SK-N-SH treated with all-trans-retinoic acid at 6 μM for 48 hours (cell line): ENCODE measurements at regions not wholly inside any gene's neighbourhood (a gene's known extent, or its start where the extent isn't known, plus 50 kb on each side); places are given as distances from the start of the nearest gene placed in this dataset.

Source experiments
- ATAC-seq: fragments of 200-7000 bp; cut with Tn5 transposase; 3 replicates; pipeline ENCODE4 v1.9.1; 2020; ENCODE audit warnings: mild to moderate bottlenecking, moderate library complexity
- ARNTL ChIP-seq: fragments of 450-650 bp; formaldehyde crosslinking; IDR thresholded peaks from 2 replicates; pipeline ENCODE4 v1.5.0; 2020; ENCODE audit warnings: low read depth, mild to moderate bottlenecking, moderate library complexity, borderline replicate concordance
- BACH2 ChIP-seq: fragments of 250-450 bp; sonication (Bioruptor Pico); IDR thresholded peaks from 2 replicates; pipeline ENCODE4 v1.9.0; 2021; ENCODE audit warnings: mild to moderate bottlenecking, borderline replicate concordance
- CREB5 ChIP-seq: fragments of 250-450 bp; sonication (Bioruptor Pico); IDR thresholded peaks from 2 replicates; pipeline ENCODE4 v1.5.1; 2020; ENCODE audit warnings: low read depth, mild to moderate bottlenecking, moderate library complexity
- CSDC2 ChIP-seq: fragments of 250-450 bp; sonication (Bioruptor Pico); IDR thresholded peaks from 2 replicates; pipeline ENCODE4 v1.5.0; 2020; ENCODE audit warnings: mild to moderate bottlenecking, moderate library complexity
- CSRNP3 ChIP-seq: fragments of 250-450 bp; sonication (Bioruptor Pico); IDR thresholded peaks from 2 replicates; pipeline ENCODE4 v1.5.1; 2021; ENCODE audit warnings: mild to moderate bottlenecking, moderate library complexity
- ESRRG ChIP-seq: fragments of 250-450 bp; sonication (Bioruptor Pico); IDR thresholded peaks from 2 replicates; pipeline ENCODE4 v1.6.1; 2021; ENCODE audit warnings: mild to moderate bottlenecking
- GLIS3 ChIP-seq: fragments of 250-450 bp; sonication (Bioruptor Pico); IDR thresholded peaks from 2 replicates; pipeline ENCODE4 v1.5.0; 2020; ENCODE audit warnings: mild to moderate bottlenecking, moderate library complexity
- ISL1 ChIP-seq: fragments of 250-450 bp; sonication (Bioruptor Pico); IDR thresholded peaks from 2 replicates; pipeline ENCODE4 v2.1.2; 2022; ENCODE audit warnings: mild to moderate bottlenecking, moderate library complexity
- OSR1 ChIP-seq: fragments of 250-450 bp; sonication (Bioruptor Pico); IDR thresholded peaks from 2 replicates; pipeline ENCODE4 v1.8.0; 2022; ENCODE audit warnings: moderate library complexity, mild to moderate bottlenecking, inconsistent platforms
- PATZ1 ChIP-seq: fragments of 250-450 bp; sonication (Bioruptor Pico); IDR thresholded peaks from 2 replicates; pipeline ENCODE4 v1.8.0; 2020; ENCODE audit warnings: mild to moderate bottlenecking, moderate library complexity, borderline replicate concordance
- PPARA ChIP-seq: fragments of 250-450 bp; sonication (Bioruptor Pico); IDR thresholded peaks from 2 replicates; pipeline ENCODE4 v1.5.0; 2020; ENCODE audit warnings: mild to moderate bottlenecking, borderline replicate concordance
- RARB ChIP-seq: fragments of 250-450 bp; sonication (Bioruptor Pico); IDR thresholded peaks from 2 replicates; pipeline ENCODE4 v1.8.0; 2021; ENCODE audit warnings: mild to moderate bottlenecking, moderate library complexity
- SNAI2 ChIP-seq: fragments of 250-450 bp; sonication (Bioruptor Pico); IDR thresholded peaks from 2 replicates; pipeline ENCODE4 v1.5.0; 2020; ENCODE audit warnings: mild to moderate bottlenecking, moderate library complexity
- TCF4 ChIP-seq: fragments of 250-450 bp; sonication (Bioruptor Pico); IDR thresholded peaks from 2 replicates; pipeline ENCODE4 v1.8.0; 2021; ENCODE audit warnings: mild to moderate bottlenecking, moderate library complexity, borderline replicate concordance
- TOX ChIP-seq: fragments of 250-450 bp; sonication (Bioruptor Pico); IDR thresholded peaks from 2 replicates; pipeline ENCODE4 v1.8.0; 2021; ENCODE audit warnings: mild to moderate bottlenecking, moderate library complexity, borderline replicate concordance
- TSHZ2 ChIP-seq: fragments of 250-450 bp; sonication (Bioruptor Pico); IDR thresholded peaks from 2 replicates; pipeline ENCODE4 v1.5.0; 2020; ENCODE audit warnings: mild to moderate bottlenecking, moderate library complexity
- ZFP3 ChIP-seq: fragments of 250-450 bp; sonication (Bioruptor Pico); IDR thresholded peaks from 2 replicates; pipeline ENCODE4 v1.5.0; 2020; ENCODE audit warnings: mild to moderate bottlenecking, moderate library complexity
- ZFP30 ChIP-seq: fragments of 450-650 bp; formaldehyde crosslinking; IDR thresholded peaks from 2 replicates; pipeline ENCODE4 v1.5.0; 2022; ENCODE audit warnings: mild to moderate bottlenecking, moderate library complexity
- ZNF565 ChIP-seq: fragments of 450-650 bp; formaldehyde crosslinking; conservative IDR thresholded peaks from 2 replicates; pipeline ENCODE4 v1.5.0; 2020; ENCODE audit warnings: low read depth, mild to moderate bottlenecking, moderate library complexity
- ZNF70 ChIP-seq: fragments of 450-650 bp; formaldehyde crosslinking; IDR thresholded peaks from 2 replicates; pipeline ENCODE4 v1.5.0; 2020; ENCODE audit warnings: mild to moderate bottlenecking, moderate library complexity
- ZNF8 ChIP-seq: fragments of 450-650 bp; formaldehyde crosslinking; IDR thresholded peaks from 2 replicates; pipeline ENCODE4 v1.5.0; 2020; ENCODE audit warnings: mild to moderate bottlenecking, moderate library complexity

GRCh38 chr2:220347626-220348025 lies 720.2 kb downstream of the SLC4A3 start:
- TF ChIP-seq CSDC2 (no peak), CSRNP3 (no peak), TSHZ2 (CRISPR knock-in tag) (no peak), OSR1 (CRISPR knock-in tag) (no peak), ISL1 (no peak), ZFP30 (CRISPR knock-in tag) (no peak), CREB5 (CRISPR knock-in tag) (no peak), PPARA (CRISPR knock-in tag) (no peak), ESRRG (CRISPR knock-in tag) (no peak), BACH2 (no peak), ZNF565 (CRISPR knock-in tag) (no peak), ZNF8 (CRISPR knock-in tag) (no peak), ZFP3 (CRISPR knock-in tag) (no peak), TOX (CRISPR knock-in tag) (no peak)
- ATAC-seq = no peak

- no peak for ATAC-seq
- TF ChIP-seq PPARA (CRISPR knock-in tag) = no peak
- TF ChIP-seq SNAI2 (CRISPR knock-in tag) = no peak
- TF ChIP-seq CSDC2 = no peak
- TF ChIP-seq ESRRG (CRISPR knock-in tag) = no peak
- no peak for TF ChIP-seq GLIS3
- no peak for TF ChIP-seq ZFP3 (CRISPR knock-in tag)
- TF ChIP-seq OSR1 (CRISPR knock-in tag) = no peak
- no peak for TF ChIP-seq TCF4 (CRISPR knock-in tag)
- no peak for TF ChIP-seq BACH2
- TF ChIP-seq RARB (CRISPR knock-in tag) = no peak
- TF ChIP-seq ZNF8 (CRISPR knock-in tag) = no peak
- no peak for TF ChIP-seq ZNF70
- TF ChIP-seq TSHZ2 (CRISPR knock-in tag) = no peak
- no peak for TF ChIP-seq ZFP30 (CRISPR knock-in tag)
- no peak for TF ChIP-seq ARNTL (CRISPR knock-in tag)
- TF ChIP-seq PATZ1 (CRISPR knock-in tag) = no peak
Measured at GRCh38 chr2:220348206-220348605, 720.8 kb downstream of the SLC4A3 start.

GRCh38 chr2:220353897-220354296 lies 726.5 kb downstream of the SLC4A3 start:
- ATAC-seq = no peak
- TF ChIP-seq ZFP3 (CRISPR knock-in tag) (no peak), OSR1 (CRISPR knock-in tag) (no peak), ISL1 (no peak), SNAI2 (CRISPR knock-in tag) (no peak), CSRNP3 (no peak), PATZ1 (CRISPR knock-in tag) (no peak), BACH2 (no peak), RARB (CRISPR knock-in tag) (no peak)
